NCI-H2029 treated with DMSO at 0.1 percent for 48 hours (cell line): ENCODE measurements at regions not wholly inside any gene's neighbourhood (a gene's known extent, or its start where the extent isn't known, plus 50 kb on each side); places are given as distances from the start of the nearest gene placed in this dataset.

Experiments
- DNase-seq: peaks from one replicate; lab custom pipeline; 2025; lab: John Stamatoyannopoulos, UW

DNA sequence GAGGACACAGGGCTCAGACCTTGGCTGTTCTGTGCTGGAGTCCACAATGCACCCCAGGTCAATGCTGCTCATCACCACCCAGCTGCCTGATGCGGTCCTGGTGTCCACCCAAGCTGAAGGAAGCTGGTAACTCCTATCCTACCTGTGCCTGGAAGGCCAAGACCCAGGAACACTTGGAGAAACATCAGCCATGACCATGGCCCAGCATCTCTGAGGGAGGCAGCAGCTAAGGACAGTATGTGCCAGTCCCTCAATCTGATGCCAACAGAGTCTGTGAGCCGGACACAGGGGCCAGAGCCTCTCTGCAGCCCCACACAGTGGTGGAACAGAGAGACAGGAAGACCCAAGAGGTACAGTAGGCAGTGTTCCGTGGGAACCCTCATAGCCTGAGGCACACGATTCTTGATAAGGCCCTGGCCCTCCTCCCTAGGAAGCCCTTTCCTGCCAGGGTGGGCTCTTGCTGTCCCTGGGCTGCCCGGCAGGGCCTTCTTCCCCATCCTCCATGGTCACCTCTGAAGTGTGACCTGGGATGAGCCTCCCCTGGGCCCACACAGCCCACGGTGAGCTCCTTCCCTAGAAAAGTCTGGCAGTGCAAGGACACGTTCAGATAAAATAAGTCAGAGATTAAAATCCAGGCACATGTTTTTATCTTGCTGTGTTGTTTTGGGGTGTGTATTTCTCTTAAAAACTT is 170.7 kb downstream of the THBS2 start:
- no peak for DNase-seq

DNA sequence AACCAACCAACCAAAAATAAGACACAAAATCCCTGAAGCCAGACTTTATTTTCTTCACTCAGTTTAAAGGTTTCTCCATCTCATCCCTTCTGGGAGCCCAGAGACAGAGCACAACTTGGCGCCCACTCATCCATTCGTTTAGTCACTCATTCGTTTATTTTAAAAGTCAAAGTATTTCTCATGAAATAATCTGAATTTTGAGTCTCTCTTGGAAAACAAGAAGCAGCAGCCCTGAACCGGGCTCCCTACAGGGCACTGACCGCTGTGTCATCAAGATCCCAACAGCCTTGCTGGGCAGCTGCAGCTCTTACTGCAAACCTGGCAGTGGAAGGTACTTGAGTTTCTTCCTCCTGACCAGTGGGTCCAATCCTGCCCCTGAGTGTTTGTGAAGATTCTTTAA is 171.6 kb downstream of the THBS2 start:
- no peak for DNase-seq

DNA sequence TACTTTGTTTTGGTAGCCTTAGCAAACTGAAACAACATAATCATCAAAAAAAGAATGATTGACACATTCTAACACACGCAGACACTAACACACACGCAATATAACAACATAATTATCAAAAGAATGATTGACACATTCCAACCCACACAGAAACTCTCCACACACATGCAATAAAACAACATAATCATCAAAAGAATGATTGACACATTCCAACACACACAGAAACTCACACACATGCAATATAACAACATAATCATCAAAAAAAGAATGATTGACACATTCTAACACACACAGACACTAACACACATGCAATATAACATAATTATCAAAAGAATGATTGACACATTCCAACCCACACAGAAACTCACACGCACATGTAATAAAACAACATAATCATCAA is 172.4 kb downstream of the THBS2 start:
- no peak for DNase-seq

DNA sequence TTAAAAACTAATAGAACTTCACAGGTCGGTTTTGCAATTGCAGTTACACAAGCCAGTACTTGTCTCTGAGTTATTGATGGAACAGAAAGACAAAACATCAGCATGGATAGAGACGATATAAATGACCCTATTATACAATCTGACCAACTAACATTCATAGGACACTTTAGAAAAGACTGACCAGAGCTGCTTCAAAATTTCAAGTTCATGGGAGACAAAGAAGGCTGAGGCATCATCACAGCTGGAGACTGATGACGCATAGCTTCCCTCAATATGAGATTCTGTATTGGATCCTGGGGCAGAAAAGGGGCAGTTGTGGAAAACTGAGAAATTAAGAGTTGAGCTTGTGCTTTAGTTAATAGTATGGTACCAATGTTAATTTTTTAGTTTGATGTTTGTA is 174.0 kb downstream of the THBS2 start:
- no peak for DNase-seq

DNA sequence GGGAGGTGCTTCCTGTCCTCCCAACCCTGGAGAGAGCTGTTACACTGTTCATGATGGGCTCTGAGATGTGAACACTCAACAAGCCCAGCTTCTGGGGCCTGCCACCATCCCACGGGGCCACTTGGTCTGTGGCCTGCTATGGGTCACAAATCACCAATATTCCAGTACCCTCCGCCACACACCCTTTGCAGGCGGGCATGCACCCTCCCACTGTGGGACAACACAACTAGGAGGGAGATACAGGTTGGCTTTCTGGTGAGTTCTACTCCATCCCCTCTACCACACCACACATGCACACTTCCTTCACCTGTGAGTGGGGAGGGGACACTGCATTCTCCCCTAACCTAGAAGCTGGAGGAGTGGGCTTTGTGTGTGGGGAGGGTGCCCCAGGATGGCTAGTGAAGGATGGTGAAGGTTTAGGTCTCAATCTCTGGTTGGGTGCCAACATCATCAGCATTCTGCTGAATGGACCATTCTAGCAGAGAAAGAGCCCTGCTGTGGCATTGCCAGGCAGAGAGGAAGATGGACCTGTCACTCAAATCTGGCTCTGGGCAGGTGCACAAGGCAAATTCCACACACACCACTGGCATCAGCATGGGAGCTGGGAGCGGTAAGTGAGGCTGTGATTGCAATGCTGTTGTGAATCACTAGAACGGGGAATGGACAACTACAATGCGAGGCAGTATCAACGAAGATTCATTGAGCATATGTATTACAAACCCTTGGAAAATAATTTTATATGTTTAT is 175.1 kb downstream of the THBS2 start:
- no peak for DNase-seq

DNA sequence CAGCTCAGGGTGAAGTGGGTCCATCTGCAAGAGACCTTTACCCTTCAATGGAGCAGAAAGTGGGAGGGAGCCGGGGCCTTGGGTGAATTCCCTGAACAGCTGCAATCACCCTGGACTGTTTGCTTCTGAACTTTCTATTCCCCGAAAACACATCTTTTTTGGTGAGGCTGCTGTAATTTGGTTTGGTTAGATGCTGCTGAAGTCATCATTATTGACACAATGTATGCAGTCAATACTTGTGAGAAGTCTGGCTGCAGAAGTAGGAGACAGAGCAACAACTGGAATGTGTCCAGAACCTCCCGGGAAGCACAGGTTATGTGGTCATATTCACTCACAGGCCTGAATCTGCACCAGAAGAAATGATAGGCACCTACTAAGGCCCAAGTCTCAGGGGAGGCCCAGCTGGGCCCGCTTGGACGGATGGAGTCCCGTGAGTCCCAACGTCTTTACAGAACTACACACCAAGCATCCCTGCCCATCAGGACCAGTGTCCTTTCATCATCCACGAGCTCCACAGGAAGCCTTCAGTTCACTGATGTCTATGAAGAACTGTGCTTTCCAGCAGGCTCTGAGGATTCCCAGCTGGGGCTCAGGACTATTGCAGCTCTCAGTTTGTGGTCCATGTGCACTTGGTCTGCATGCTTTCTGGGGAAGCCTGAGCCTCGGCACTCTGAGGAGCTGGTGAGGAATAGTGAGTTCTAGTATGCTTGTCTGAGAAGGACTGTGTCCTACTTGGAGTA is 177.6 kb downstream of the THBS2 start:
- no peak for DNase-seq

DNA sequence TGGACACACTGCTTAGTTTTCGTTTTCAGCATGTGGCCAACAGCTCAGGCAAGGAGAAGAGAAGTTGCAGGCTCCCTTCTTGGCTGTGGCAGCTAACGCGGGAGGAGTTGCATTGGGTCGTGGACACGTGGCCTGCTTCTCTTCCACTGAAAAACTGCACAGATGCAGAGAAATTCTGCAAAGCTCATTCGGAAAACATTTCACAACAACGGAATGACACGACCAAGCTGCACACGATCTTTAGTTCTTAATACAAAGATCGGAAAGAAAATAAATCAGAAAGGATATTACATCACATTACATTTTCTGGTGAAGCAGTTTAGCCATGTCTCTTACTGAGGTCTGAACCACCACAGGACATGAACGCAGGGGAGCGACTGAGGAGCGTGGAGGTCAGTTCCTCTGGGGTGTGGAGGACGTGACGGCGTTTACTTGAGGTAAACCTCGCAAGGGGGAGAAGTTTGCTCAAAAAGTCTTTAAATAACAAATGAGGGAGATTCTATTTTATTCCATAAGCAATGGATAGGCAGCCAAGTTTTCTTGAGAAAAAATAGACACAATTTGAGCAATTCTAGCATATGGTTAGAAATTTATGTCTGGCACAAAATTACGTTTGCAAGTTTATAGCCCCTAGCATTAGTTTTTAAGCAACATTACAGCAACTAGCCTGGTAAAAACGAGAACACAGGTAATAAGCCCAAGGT is 178.3 kb downstream of the THBS2 start:
- DNase-seq = no peak

DNA sequence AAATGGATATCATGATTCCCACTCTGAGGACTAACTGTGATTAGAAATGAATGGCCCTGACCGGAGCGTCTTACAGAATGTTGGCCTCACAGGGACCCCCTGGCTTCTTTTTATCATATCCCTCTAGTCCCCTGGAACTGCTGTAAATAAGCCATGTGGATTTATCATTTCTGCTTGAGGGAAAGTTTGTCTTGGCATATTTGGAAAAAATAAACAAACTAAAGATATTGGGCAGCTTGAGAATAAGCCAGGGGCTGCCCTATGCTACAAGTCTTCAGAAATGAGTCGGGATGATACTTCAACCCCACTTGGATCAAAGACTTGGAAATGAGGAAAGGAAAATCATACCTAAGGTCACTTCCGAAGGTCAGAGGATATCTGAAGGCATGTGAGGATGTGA is 179.1 kb downstream of the THBS2 start:
- DNase-seq = no peak

DNA sequence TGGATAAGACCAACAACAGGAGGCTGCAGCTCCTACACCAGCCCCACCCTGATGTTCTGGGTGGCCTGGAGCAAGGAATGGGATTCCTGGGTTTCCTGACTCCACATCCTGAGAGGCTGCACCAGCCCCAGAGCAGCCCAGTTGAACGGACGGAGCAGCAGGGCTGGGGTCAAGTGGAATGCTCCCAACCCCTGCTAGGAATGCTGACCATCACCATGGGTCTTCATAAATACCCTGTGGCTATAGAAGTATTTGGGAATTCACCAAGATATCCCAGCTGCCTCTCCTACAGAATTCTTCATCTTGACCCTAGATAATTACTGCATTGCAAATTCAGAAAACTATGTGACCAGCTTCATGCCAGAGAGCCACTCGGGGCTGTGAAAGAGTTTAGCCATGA is 180.3 kb downstream of the THBS2 start:
- no peak for DNase-seq

DNA sequence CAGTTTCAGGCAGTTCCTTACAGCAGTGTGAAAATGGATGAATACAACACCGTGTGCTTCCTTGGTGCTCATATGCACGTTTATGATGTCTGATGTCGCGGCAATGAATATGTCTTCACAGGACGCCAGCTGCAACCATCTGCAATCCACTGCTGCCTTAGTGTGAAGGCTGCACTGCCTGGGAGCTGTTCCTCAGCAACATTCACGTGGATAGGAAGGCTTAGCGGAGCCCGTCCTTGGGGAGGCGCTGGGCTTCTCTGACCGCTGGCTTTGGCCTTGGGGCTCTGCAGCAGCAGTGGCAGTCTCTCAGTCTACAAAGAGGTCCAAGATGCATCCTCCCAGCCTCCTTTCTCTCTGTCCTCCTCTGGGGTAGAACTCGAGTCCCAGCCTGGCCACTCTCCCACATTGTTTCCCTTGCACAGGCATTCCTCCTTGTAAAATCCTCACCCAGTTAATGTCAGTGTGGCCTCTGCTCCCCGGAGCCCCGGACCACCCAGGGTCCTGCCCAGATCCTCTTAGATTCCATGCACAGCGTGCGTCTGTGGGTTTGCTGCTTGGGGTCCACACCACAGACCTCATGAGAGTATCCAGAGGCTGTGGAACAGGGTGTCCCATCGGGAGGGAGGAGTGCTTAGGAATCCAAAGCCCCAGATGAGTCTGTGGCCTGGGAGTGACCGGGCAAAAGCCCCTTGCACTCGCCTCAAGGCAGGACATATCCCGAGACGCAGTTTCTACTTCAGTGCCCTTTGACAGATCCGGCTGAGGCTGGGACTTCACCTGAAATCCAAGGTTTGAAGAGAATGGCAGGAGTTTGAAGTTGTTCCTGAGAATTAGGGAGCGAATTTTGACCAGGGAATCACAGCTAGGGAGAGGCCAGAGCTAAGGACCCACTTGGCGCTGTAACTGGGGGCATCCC is 181.3 kb downstream of the THBS2 start:
- no peak for DNase-seq

DNA sequence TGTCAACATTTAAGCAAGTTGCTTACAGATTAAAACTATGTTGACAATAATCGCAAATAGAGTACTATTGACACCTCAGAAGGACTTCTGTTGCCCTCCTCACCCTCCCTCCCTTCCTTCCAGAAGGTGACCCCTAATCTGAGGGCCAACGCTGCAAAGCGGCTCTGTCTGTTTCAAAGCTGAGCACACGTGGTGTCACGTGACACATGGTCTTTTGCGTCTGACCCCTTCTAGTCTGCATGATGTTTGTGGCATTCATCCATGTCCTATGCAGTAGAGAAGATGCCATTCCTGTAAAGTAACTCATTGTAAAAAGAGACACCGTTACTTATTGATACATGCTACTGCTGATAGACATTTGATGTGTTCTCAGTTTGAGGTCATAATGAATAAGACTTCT is 182.3 kb downstream of the THBS2 start:
- no peak for DNase-seq

DNA sequence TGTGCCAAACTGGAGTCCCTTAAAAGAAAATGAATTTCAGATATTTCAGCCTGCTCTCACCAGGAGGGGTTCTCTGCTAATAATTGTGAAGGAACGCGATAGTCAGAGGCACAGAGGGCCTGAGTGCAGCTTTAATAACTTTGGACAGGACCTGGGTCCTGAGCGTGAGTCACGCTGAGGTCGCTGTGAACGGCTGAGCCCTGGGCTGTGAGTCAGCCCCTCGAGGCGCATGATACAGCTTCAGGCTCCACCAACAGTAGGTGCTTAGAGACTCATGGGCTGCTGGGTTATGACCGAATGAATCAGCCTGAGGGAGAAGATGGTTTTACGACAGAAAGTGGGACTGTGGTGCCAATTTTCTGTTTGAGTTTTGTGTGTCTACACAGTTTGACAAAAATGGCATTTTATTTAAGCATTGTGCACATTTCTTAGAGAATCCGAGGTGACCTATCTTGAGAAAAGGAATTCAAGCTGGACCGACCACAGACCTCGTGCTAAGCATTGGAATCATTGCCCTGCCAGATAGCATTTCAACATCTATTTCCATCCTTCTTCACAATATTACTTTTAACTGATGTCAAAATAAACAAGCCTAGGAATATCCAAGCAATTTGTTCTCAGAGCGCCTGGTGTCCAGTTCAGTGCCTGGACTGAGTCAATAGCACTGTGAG is 183.0 kb downstream of the THBS2 start:
- no peak for DNase-seq

DNA sequence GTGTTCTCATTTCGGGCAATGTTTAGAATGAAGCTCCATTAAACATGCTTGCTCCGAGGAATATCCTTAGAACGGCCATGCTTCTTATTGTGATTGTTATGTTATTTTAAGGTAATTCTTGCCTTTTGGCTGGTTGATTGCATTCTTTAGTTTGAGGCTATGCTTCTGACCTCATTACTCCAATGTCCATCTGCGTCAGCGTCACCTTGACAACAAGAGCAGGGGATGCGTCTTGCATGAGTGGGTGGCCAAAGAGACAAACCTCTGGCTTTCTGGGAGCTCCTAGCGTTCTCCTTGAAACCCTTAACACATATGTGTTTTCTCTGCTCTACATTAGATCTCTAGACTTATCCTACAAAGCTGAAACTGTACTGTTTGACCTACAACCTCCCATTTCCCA is 184.3 kb downstream of the THBS2 start:
- DNase-seq = no peak

DNA sequence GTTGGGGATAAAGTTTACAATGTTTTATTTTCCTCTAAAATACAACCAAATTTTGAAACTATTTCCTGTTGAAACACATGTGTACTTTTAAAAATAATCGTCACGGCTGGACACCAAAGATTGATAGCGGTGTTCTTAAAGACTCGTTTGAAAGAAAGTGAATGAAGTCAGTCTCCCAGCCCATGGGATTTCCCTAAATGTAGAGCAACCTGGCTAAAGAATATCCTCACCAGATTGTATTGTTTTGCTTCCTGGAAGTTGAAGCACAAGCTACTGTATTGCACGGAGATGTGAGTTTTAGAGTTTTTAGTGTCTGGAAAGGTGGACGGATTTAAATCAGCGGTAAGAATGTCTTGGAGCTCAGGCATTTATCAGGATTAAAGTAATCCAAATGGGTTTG is 189.5 kb downstream of the THBS2 start:
- DNase-seq = no peak

DNA sequence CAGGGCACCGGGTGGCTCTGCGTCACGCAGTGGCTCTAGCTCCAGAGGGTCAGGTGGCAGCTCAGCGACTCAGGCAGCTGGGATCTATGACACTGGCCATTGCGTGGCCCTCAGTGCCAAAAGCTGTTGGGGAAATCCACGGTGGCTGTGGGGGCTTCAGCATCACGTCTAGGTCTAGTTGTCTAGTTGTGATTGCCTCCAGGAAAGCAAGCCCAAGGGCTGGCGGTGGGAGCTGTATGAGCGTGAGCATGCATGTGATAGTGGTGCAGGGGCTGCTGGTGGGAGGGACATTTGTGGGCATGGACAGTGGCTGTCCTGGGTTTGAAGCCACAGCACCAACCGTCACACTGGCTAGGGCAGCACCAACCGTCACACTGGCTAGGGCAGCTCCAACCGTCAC is 191.4 kb downstream of the THBS2 start:
- no peak for DNase-seq

DNA sequence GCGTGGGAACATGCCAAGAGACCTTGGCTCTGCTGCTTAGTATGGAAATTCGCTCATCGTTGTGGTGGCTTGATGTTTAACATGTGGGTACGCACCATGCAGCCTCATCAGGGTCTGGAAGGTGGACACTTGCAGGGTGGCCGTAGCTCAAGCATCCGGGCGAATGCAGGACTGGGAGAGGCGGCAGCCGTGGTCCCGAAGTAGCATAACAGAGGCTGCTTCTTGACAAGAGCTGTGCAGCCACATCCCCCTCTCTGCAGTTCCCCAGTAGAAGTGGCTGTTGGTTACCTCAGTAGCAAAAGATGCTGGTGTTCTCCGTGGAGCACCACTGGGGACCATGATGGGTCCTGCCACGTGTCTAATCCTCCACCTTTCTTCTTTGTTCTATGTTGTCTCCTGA is 195.0 kb downstream of the THBS2 start:
- no peak for DNase-seq

DNA sequence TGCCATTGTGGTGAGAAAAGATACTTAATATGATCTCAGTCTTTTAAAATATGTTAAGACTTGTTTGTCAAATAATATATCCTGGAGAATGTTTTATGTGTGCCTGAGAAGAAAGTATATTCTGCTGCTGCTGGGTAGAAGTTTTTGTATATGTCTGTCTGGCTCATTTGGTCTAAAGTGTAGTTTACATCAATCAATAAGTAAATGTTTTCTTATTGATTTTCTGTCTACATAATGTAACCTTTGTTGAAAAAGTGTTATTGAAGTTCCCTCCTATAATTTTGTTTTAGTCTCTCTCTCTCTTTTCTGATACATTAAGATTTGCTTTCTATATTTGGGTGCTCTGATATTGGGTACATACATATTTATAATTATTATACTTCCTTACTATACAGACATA is 201.2 kb downstream of the THBS2 start:
- DNase-seq = no peak

DNA sequence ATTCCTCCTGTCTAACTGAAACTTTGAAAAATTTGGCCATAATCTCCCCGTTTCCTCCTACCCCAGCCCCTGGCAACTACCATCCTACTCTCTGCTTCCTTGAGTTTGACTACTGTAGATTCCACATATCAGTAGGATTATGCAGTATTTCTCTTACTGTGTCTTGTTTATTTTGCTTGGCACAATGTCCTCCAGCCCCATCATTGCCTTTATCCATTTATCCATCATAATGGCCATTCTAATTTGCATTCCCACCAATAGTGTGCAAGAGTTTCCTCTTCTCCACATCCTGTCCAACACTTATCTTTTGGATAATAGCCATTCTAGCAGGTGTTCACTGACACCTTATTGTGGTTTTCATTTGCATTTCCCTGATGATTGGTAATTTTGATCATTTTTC is 202.3 kb downstream of the THBS2 start:
- peak; percentile 96 for DNase-seq

DNA sequence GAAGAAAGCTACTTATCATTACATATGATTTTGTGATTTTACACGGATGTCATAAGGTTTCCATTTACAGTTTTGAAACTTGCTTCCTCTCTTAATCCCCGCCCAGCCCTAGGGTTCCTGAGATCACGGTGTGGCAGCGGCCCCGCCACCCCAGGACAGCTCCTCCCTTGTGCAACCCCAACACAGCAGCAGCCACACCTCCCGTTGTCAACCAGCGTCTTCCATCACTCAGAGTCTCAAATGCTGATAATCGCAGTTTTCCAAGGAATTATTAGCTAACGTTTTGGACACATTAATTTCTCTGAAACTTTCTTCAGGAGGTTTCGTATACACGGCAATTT is 204.8 kb downstream of the THBS2 start:
- DNase-seq = peak; percentile 83

DNA sequence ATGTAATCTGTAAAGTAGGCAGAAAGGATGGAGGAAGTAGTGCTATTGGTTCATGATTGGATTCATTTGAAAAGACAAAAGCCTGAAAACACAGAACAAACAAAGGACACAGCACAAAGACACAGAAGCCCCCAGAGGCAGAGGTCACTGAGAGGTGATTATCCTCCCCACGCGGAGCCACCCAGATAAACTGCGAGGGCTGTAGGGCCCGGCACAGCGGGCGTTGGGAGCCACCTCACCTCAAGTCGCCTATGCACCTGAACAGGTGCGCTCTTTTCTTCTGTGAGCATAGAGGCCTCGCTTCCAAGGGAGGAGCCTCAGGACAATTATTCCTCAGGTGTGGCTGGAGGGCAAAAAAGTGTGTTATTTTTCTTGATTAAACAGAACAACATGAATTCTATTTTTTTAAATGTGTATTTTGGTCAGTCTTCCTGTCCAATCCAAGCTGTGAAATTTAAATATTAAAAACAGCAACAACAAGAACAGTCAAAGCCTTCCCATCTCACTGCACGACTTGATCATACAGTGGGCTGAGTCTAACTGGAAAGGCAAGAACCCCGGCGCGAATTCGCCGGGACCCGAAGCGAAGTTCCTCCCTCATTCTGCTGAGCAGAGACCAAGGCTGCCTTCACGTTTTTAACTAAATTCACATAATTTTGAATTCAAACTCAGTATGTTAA is 205.3 kb downstream of the THBS2 start:
- peak; percentile 83 for DNase-seq

DNA sequence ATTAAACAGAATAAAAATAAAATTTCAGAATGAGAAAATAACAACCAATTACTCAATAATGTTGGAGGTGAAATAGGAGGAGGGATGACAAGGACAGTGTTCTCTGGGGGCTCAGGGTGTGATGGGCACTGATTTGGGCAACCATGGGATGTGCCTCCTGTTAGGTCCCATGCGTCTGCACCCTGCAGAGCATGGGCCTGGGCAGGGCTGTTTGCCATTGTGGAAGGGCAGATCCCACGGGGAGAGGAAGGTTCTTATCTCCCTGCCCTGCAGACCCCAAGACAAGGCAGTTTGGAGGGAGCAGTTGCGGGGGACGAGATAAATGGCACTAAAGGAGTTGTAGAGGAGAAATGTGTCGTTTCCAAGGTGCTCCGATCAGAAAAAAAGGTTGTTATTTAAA is 206.3 kb downstream of the THBS2 start:
- no peak for DNase-seq
